ENCODE measurements at regions not wholly inside any gene's neighbourhood (a gene's known extent, or its start where the extent isn't known, plus 50 kb on each side); places are given as distances from the start of the nearest gene placed in this dataset.

- TF ChIP-seq CEBPB (IDR thresholded peaks at IDR 0.05) (no peak), EP300 (IDR thresholded peaks at IDR 0.05) (no peak), USF2 (IDR thresholded peaks at IDR 0.05) (no peak), CTCF (IDR thresholded peaks at IDR 0.05) (no peak)
Measured at GRCh38 chr14:42862114-42862513, 1255.4 kb downstream of the LRFN5 start.
